ENCODE measurements at regions not wholly inside any gene's neighbourhood (a gene's known extent, or its start where the extent isn't known, plus 50 kb on each side); places are given as distances from the start of the nearest gene placed in this dataset.

- TF ChIP-seq ZBTB7A (IDR thresholded peaks at IDR 0.05; ENCODE audit: low read depth), result no peak
- no peak for TF ChIP-seq TAF1 (IDR thresholded peaks at IDR 0.05; ENCODE audit: low read depth)
- no peak for TF ChIP-seq RAD21 (IDR thresholded peaks at IDR 0.05; ENCODE audit: low read depth)
- TF ChIP-seq MAX (IDR thresholded peaks at IDR 0.05), result no peak
- TF ChIP-seq FOXM1 (IDR thresholded peaks at IDR 0.05; ENCODE audit: borderline replicate concordance, low read depth), result no peak
- TF ChIP-seq REST (IDR thresholded peaks at IDR 0.05; ENCODE audit: low read depth), result no peak
- no peak for TF ChIP-seq EP300 (IDR thresholded peaks at IDR 0.05; ENCODE audit: borderline replicate concordance)
- TF ChIP-seq YY1 (IDR thresholded peaks at IDR 0.05; ENCODE audit: low read depth), result no peak
- no peak for TF ChIP-seq CEBPB (IDR thresholded peaks at IDR 0.05)
- TF ChIP-seq EGR1 (IDR thresholded peaks at IDR 0.05), result no peak
- no peak for TF ChIP-seq CREB1 (IDR thresholded peaks at IDR 0.05; ENCODE audit: low read depth)
- TF ChIP-seq TEAD4 (IDR thresholded peaks at IDR 0.05), result no peak
- no peak for TF ChIP-seq TCF12 (IDR thresholded peaks at IDR 0.05; ENCODE audit: low read depth)
Observed at GRCh38 chr10:10630281-10630680, 387.4 kb upstream of the CELF2 start.
